A549 (cell line): ENCODE measurements at regions not wholly inside any gene's neighbourhood (a gene's known extent, or its start where the extent isn't known, plus 50 kb on each side); places are given as distances from the start of the nearest gene placed in this dataset.

Experiments used
- ATAC-seq, 2 experiments: fragments of 200-7000 bp in 1 of 2; fragments of >200 bp in 1 of 2; cut with Nextera tagmentation in 1 of 2; cut with Tn5 transposase in 1 of 2; 3 replicates each; pipeline versions ENCODE4 v1.8.0 to v1.9.1; 2018 to 2020; ENCODE audit warnings: mild to moderate bottlenecking in 1 of 2, moderate library complexity in 1 of 2
- CTCF ChIA-PET: fragments of 300-600 bp; sonication (Branson Sonifier 250); formaldehyde crosslinking; extraction: SDS; loops from one replicate; lab custom pipeline; 2021; ENCODE audit warnings: antibody characterized with exemption, inconsistent platforms; lab: Yijun Ruan, JAX
- POLR2A ChIA-PET: fragments of 350-600 bp; formaldehyde crosslinking; extraction: SDS; loops from one replicate; lab custom pipeline; 2021; ENCODE audit warnings: antibody characterized with exemption, inconsistent platforms; lab: Yijun Ruan, JAX
- DNase-seq, 2 experiments: peaks; one replicate each; pipeline versions ENCODE4 v3.0.0 to v3.0.0-alpha.2; 2011 to 2016; ENCODE audit warnings: low read depth in 1 of 2, low spot score in 1 of 2
- FAIRE-seq: peaks from 2 replicates; lab custom pipeline; 2011; peaks lifted over from hg19 to GRCh38; lab: Jason Lieb, UNC
- H3K27ac ChIP-seq, 2 experiments: fragments of >200 bp; sonication (Bioruptor Twin); formaldehyde crosslinking; 3 replicates each; pipeline ENCODE4 v1.5.1; 2016 to 2017
- H3K4me1 ChIP-seq: fragments of >200 bp; sonication (Bioruptor Twin); formaldehyde crosslinking; 3 replicates; pipeline ENCODE4 v1.6.1; 2016
- H3K4me2 ChIP-seq: fragments of >200 bp; sonication (Bioruptor Twin); formaldehyde crosslinking; 3 replicates; pipeline ENCODE4 v1.6.1; 2016
- H3K4me3 ChIP-seq: fragments of >200 bp; sonication (Bioruptor Twin); formaldehyde crosslinking; 3 replicates; pipeline ENCODE4 v1.5.1; 2016
- H3K9me3 ChIP-seq: fragments of >200 bp; sonication (Bioruptor Twin); formaldehyde crosslinking; 3 replicates; pipeline ENCODE4 v1.6.1; 2016
- BCL3 ChIP-seq: fragments of >200 bp; sonication (Bioruptor Twin); formaldehyde crosslinking; IDR thresholded peaks from 3 replicates; pipeline ENCODE4 v1.6.1; 2016
- CBX2 ChIP-seq: fragments of 200-600 bp; sonication (generic); IDR thresholded peaks from 2 replicates; pipeline ENCODE4 v1.6.1; 2016; ENCODE audit warnings: low read depth, mild to moderate bottlenecking, borderline replicate concordance
- CTCF ChIP-seq: fragments of >200 bp; sonication (Bioruptor Twin); formaldehyde crosslinking; IDR thresholded peaks from 3 replicates; pipeline ENCODE4 v1.5.1; 2016
- EHMT2 ChIP-seq: fragments of 200-600 bp; sonication (generic); IDR thresholded peaks from 2 replicates; pipeline ENCODE4 v1.6.1; 2016; ENCODE audit warnings: antibody characterized with exemption, low read depth, mild to moderate bottlenecking, moderate library complexity
- EP300 ChIP-seq, 2 experiments: fragments of >200 bp; sonication (Bioruptor Twin); formaldehyde crosslinking; IDR thresholded peaks; 2 replicates in 1 of 2; 3 replicates in 1 of 2; pipeline ENCODE4 v1.6.1; 2016 to 2017
- FOSB ChIP-seq: fragments of 250-450 bp; sonication (Bioruptor Pico); IDR thresholded peaks from 2 replicates; pipeline ENCODE4 v1.5.0; 2020; ENCODE audit warnings: mild to moderate bottlenecking, moderate library complexity
- FOSL2 ChIP-seq, 2 experiments: fragments of 450-650 bp in 1 of 2; fragments of >200 bp in 1 of 2; sonication (Bioruptor Twin) in 1 of 2; formaldehyde crosslinking; IDR thresholded peaks; 2 replicates each; pipeline versions ENCODE4 v1.5.0 to v1.6.1; 2016 to 2020; ENCODE audit warnings: mild to moderate bottlenecking in 1 of 2, moderate library complexity in 1 of 2
- FOXS1 ChIP-seq: fragments of 250-450 bp; sonication (Bioruptor Pico); IDR thresholded peaks from 2 replicates; pipeline ENCODE4 v1.5.0; 2020; ENCODE audit warnings: mild to moderate bottlenecking, moderate library complexity
- JUN ChIP-seq, 2 experiments: fragments of >200 bp; sonication (Bioruptor Twin); formaldehyde crosslinking; IDR thresholded peaks; 2 replicates in 1 of 2; 3 replicates in 1 of 2; pipeline ENCODE4 v1.6.1; 2016 to 2017
- KDM1A ChIP-seq: fragments of 200-600 bp; sonication (generic); IDR thresholded peaks from 2 replicates; pipeline ENCODE4 v1.6.1; 2016; ENCODE audit warnings: low read depth, mild to moderate bottlenecking
- KDM5A ChIP-seq: fragments of 200-600 bp; sonication (generic); IDR thresholded peaks from 2 replicates; pipeline ENCODE4 v1.6.1; 2016; ENCODE audit warnings: antibody characterized with exemption, mild to moderate bottlenecking
- POLR2AphosphoS2 ChIP-seq: conservative IDR thresholded peaks from 2 replicates; pipeline ENCODE4 v1.6.1; 2012; ENCODE audit warnings: low read length, improper control_type of control experiment, inconsistent platforms
- RAD21 ChIP-seq, 2 experiments: fragments of >200 bp in 1 of 2; sonication (Bioruptor Twin) in 1 of 2; formaldehyde crosslinking in 1 of 2; IDR thresholded peaks in 1 of 2; conservative IDR thresholded peaks in 1 of 2; 2 replicates in 1 of 2; 3 replicates in 1 of 2; pipeline ENCODE4 v1.6.1; 2012 to 2018; ENCODE audit warnings: inconsistent platforms in 1 of 2
- RCOR1 ChIP-seq: fragments of 150-350 bp; IDR thresholded peaks from 2 replicates; pipeline ENCODE4 v1.6.1; 2014; ENCODE audit warnings: antibody characterized with exemption, low read length, low read depth
- RNF2 ChIP-seq: fragments of 200-600 bp; sonication (generic); IDR thresholded peaks from 2 replicates; pipeline ENCODE4 v1.6.1; 2016; ENCODE audit warnings: low read depth, mild to moderate bottlenecking, antibody characterized with exemption, moderate library complexity, borderline replicate concordance
- SMC3 ChIP-seq: fragments of >200 bp; sonication (Bioruptor Twin); formaldehyde crosslinking; IDR thresholded peaks from 3 replicates; pipeline ENCODE4 v1.6.1; 2018; ENCODE audit warnings: inconsistent platforms
- TFCP2L1 ChIP-seq: fragments of 250-450 bp; sonication (Bioruptor Pico); IDR thresholded peaks from 2 replicates; pipeline ENCODE4 v1.5.0; 2021; ENCODE audit warnings: mild to moderate bottlenecking
- ZFP36 ChIP-seq: fragments of 450-650 bp; IDR thresholded peaks from 2 replicates; pipeline ENCODE4 v1.6.1; 2014; ENCODE audit warnings: borderline replicate concordance; ENCODE audit not compliant: partially characterized antibody
- WGBS: methylation state at CpG from one replicate; pipeline ENCODE4 v1.1.6; 2017; ENCODE audit errors: missing lambda C conversion rate; 5-methylcytosine and 5-hydroxymethylcytosine counted together
- TF ChIP-seq, protein P1 (sequence below): fragments of 150-350 bp; IDR thresholded peaks from 2 replicates; pipeline ENCODE4 v1.6.1; 2014; ENCODE audit warnings: low read depth, mild to moderate bottlenecking, low read length
- TF ChIP-seq, protein P2 (sequence below): fragments of >200 bp; sonication (Bioruptor Twin); formaldehyde crosslinking; IDR thresholded peaks from 2 replicates; pipeline ENCODE4 v1.6.1; 2016

DNA sequence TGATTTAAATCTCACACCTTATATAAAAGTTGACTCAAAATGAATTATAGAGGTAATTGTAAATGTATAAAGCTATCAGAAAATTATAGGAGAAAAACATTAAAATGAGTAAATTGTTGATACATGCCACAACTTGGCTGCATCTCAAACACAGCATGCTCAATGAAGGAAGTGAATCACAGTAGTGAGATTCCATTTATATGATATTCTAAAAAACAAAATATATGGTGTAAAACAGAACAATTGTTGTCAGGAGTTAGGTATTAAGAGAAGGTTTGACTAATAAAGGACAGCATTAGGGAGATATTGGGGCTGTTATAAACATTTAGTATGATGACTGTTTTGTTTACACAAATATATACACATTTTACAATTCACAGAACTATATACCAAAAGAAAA is 356.6 kb upstream of the CELF4 start:
- no peak for TF ChIP-seq FOXS1 (CRISPR knock-in tag)
- TF ChIP-seq, protein P1, sequence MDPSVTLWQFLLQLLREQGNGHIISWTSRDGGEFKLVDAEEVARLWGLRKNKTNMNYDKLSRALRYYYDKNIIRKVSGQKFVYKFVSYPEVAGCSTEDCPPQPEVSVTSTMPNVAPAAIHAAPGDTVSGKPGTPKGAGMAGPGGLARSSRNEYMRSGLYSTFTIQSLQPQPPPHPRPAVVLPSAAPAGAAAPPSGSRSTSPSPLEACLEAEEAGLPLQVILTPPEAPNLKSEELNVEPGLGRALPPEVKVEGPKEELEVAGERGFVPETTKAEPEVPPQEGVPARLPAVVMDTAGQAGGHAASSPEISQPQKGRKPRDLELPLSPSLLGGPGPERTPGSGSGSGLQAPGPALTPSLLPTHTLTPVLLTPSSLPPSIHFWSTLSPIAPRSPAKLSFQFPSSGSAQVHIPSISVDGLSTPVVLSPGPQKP: no peak
- TF ChIP-seq ZFP36: no peak
- no peak for TF ChIP-seq KDM1A
- TF ChIP-seq CTCF: no peak
- no peak for TF ChIP-seq EHMT2
- TF ChIP-seq FOSL2 (IDR thresholded peaks at IDR 0.05): no peak
- no peak for TF ChIP-seq FOSL2 (CRISPR knock-in tag; IDR thresholded peaks at IDR 0.05)
- no peak for TF ChIP-seq BCL3
- TF ChIP-seq, protein P2, sequence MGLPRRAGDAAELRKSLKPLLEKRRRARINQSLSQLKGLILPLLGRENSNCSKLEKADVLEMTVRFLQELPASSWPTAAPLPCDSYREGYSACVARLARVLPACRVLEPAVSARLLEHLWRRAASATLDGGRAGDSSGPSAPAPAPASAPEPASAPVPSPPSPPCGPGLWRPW: no peak
- TF ChIP-seq KDM5A: no peak
- no peak for TF ChIP-seq JUN (IDR thresholded peaks at IDR 0.05)
- TF ChIP-seq RAD21 (conservative IDR thresholded peaks at IDR 0.05 in 1 of 2, IDR thresholded peaks at IDR 0.05 in 1 of 2): no peak
- TF ChIP-seq RCOR1: no peak
- Histone ChIP-seq H3K4me1 (no peaks in the 10 kb centered on the region), H3K9me3 (no peaks in the 10 kb centered on the region), H3K4me2 (no peak overlapping the region), H3K27ac (no peak overlapping the region), H3K4me3 (no peak overlapping the region)
- ChIA-PET CTCF (no interaction called here), POLR2A (no interaction called here)
- DNase-seq (no peak), ATAC-seq (no peak), FAIRE-seq (no peak)

GRCh38 chr18:37920865-37921264 is 355.3 kb upstream of the CELF4 start:
- ATAC-seq (no peak), DNase-seq (no peak), FAIRE-seq (no peak)
- Histone ChIP-seq H3K27ac (no peak overlapping the region), H3K4me2 (no peak overlapping the region), H3K4me1 (no peaks in the 10 kb centered on the region), H3K9me3 (no peaks in the 10 kb centered on the region), H3K4me3 (no peak overlapping the region)
- WGBS: 4% methylated on average over 4 of the region's 4 CpGs
- ChIA-PET POLR2A (no interaction called here), CTCF (no interaction called here)
- TF ChIP-seq RNF2: no peak
- TF ChIP-seq, protein P1: no peak
- TF ChIP-seq SMC3: no peak
- TF ChIP-seq FOSB (CRISPR knock-in tag): no peak
- TF ChIP-seq POLR2AphosphoS2: no peak
- no peak for TF ChIP-seq CBX2
- no peak for TF ChIP-seq EP300 (IDR thresholded peaks at IDR 0.05)
- TF ChIP-seq TFCP2L1: no peak
